NCI-H774 (cell line): ENCODE measurements at regions not wholly inside any gene's neighbourhood (a gene's known extent, or its start where the extent isn't known, plus 50 kb on each side); places are given as distances from the start of the nearest gene placed in this dataset.
"Not testable (repeated sequence)": the region's sequence is repeated elsewhere in the genome, so short reads cannot be mapped to it uniquely, and the experiment has no call there.

Experiments
- DNase-seq: peaks from one replicate; lab custom pipeline; 2025; lab: John Stamatoyannopoulos, UW

DNA sequence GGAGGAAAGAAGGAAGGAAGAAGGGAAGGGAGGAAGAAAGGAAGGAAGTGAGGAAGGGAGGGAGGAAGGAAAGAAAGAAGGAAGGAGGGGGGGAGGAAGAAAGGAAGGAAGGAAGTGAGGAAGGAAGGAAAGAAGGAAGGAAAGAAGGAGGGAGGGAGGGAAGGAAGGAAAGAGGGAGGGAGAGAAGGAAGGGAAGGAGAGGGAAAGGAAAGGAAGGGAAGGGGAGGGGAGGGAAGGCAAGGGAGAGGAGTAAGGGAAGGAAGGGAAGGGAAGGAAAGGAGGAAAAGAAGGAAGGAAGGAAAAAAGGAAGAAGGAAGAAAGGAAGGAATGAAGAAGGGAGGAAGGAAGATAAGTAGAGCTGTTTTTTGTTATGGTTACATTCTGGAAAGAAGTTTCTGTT is 141.2 kb downstream of the LRRC3B start:
- DNase-seq = no peak

DNA sequence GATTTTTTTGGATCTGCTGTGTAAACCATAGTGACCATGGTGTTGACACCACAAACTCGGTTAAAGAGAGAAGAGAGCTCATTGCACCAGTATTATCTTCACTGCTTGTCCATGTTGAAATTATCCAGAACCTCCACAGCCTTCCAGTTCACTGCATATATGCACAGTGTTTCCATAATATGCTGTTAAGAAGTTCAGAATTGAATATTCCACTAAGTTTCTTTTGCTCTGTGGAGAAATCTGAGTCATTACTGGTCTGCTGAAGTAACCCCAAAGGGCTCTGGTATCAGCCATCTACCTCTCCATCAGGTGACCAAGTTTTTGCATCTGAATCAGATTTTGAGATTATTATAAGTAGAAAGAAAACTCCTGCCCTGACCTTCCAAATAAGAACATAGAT is 143.5 kb downstream of the LRRC3B start:
- DNase-seq = no peak

DNA sequence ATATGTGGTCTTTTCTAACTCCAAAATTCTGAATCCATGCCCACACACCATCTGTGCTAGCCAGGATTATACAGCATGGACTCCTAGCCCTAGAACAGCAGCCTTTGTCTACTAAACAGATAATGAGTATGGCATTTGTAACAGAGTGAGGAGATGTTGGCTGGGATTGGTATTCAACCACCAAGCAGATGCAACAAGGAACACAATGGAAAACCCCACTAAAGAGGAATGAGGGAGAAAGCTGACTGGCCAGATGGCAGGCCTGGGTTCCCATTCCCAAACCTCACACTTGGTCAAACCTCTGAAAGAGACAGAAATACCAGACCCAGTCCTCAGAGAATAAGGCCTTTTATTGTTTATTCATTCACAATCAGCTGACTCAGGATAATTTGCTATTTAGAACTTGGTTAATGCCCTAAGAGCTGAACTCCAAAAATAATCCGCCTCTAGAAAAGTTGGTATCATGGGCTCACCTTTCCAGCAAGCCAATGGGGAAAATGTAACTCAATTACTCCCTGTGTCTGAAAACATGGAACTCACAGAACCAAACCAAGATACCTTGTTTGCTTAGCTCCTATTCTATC is 145.6 kb downstream of the LRRC3B start:
- DNase-seq = no peak

- DNase-seq = no peak
Measured at GRCh38 chr3:26799679-26800317, 177.2 kb downstream of the LRRC3B start.

GRCh38 chr3:26807272-26807671 is 184.7 kb downstream of the LRRC3B start:
- DNase-seq = no peak

DNA sequence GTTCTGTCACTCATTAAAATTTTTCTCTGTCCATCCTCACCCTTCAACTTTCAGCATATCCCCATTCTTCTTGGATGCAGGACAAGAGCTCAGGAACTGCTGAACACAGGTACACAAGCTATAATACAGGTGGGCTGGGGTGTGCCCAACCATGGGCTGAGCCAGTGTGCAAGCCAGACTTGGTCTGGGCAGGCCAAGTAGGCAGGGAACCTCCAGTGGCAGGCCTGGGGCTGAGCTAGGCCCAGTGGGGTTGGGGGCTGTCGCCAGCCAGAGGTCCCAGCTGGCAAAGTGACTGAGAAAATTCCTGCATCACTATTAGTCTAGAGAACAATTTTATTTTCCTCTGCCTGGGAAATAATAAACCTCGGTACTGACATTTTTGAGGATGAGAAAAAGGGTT is 202.9 kb downstream of the LRRC3B start:
- no peak for DNase-seq

DNA sequence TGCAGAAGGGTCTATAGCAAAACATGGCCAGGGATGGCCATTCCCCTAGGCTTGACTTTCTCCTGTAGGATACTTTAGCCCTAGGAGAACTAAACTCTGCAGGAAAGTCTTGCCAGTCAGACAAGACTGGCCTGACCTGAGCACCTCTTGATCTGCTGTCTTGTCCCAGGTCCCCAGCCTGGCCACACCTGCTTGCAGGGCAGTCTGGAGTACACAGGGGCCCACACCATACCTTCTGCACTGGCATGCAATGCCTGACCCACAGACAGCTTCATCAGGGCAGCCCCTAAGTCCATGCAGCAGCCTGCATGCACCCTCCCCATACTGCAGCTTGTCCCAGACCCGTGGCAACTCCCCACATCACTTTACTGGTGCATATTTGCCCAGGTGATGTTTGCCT is 204.6 kb downstream of the LRRC3B start:
- DNase-seq = no peak

DNA sequence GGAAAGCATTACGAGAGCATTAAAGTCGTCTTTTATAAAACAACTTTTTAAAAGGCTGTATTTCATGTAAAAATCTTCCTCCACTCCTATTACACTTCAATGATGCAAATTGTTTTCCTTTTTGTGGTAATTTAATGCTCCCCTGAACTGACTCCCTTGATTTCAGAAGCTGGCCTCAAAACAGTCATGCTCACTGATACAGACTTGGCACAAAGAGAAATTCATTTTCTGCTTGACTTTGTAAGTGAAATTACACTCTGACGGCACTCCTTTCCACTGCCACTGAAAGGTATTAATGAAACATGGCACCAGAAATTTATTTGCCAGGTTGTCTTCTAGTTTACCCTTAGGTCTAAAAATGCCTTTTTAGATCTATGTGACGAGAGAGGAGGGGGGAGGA is 215.5 kb downstream of the LRRC3B start:
- no peak for DNase-seq

DNA sequence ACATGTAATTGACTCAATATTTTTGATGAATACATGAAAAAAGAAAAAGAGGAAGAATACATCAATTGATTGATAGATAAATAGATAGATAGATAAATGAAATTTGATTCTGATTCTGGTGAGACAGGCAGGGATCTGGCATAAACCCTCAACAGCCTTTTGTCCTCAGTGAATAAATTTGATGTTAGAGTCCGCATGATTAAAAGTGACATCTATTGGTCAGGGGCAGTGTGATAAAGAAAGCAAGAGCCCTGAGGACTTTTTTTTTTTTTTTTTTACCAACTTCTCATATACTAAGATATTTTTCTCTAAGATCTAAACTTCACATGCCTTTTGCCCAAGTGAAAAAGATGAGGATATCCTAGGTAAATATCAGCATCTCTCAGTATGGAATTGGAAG is 216.4 kb downstream of the LRRC3B start:
- DNase-seq = no peak

GRCh38 chr3:26840272-26840870 is 217.8 kb downstream of the LRRC3B start:
- DNase-seq = no peak

DNA sequence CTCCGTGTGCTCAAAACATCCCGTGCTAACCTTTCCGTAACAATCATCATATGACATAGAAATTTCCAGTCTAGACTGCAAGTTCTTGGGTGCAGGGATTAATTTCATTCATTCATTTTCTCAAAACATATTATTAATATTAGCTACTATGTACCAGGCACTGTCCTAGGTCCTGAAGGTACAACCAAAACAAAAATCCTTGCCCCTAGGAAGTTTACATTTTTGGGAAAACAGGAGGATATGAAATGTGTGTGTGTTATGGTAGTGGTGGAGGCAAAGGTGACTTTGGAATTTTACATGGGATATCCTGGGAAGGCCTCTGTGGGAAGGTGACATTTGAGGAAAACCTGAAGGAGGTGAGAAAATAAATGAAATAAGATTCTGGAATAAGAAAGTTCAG is 222.6 kb downstream of the LRRC3B start:
- DNase-seq = no peak

DNA sequence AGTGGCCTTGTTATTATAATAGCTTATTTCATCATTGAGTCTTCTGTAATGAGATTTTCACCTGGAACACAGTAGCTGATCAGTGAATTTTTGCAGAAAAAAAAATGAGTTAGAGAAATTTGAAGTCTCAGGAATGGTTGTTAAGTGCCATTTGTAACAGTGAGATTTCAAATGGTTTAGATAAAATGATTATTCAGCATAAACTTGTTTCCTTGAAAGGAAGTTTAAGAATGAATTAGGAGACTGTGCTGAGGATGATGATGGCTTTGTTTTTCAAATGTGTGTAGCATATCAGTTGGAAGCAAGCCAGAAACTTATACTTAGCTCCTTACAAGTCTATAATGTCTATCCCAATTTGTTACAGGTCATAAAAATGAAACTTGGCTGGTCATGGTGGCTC is 225.1 kb downstream of the LRRC3B start:
- no peak for DNase-seq

DNA sequence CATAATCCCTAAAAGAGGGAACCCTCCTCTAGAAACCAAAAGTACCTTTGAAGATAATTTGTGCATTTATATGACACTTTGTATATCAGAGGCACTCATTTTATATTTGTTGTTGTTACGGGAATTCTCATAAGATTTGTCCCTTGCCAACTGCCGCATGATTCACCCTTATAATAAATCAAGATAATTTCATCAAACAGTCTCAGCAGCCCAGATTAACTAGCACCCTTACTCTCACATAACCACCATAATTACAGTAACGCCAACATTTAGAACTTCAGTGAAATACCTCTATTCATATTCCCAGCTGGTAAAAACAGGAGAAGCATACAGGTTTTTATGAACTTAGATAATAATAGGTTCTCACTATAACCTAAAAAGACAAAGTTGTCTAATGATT is 271.9 kb downstream of the LRRC3B start:
- no peak for DNase-seq

DNA sequence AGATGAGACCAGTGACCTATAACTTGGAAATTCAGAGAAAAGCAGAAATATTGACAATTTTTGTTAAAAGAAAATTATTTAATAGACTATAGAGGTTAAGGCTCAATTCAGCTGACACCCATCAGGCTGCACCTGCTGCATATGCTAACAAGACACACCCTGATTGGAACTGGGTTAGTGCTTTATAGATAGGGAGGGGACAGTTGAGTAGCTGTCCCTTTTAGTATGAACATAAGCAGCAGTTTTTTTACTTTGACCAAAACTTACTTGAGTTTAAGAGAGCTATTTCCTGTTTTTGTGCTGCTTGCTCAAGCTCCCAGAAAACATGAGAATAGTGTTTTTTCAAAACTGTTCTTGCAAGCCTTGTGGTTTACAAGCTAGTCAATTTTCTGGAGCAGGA is 292.6 kb downstream of the LRRC3B start:
- DNase-seq = no peak

DNA sequence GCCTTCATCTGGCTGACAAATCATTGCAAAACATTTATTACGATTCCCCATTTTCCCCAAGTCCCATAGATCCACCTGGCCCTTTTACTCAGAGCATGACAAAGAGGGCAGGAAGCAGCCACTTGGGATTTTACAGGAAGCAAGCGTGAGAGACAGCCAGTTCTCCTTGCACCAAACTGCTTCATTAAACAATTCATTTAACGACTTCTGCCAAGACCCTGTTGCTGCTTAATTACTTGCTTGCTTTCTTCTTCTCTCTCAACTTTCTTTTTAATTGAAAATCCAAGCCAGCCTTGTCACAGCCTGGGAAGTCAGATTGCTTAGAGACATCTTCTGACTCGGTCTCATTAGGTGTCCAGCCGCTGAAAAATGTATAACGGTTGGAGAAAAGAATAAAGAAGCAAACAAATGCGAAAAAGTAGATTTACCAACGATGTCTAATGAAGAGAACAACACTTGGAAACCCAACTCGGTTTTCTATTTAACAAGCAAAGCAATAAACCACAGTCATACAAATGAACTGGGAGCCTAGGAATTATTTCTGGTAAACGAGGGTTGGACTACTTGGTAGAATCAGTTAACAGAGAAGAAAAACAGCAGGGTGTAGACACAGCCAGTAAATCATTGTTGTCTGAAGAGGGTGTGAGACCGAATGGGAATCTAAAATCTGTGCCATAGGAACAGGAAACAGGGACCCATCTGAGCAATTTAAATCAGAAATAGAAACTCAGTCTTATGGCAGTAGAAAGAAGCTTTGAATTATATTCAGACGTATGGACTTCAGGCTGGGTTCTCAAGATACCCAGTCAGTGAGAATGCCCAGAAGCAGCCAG is 298.3 kb downstream of the LRRC3B start:
- peak; percentile 2 for DNase-seq

GRCh38 chr3:26931896-26932295 is 309.3 kb downstream of the LRRC3B start:
- DNase-seq = no peak

- no peak for DNase-seq
Measured at GRCh38 chr3:26932752-26933151, 310.2 kb downstream of the LRRC3B start.

DNA sequence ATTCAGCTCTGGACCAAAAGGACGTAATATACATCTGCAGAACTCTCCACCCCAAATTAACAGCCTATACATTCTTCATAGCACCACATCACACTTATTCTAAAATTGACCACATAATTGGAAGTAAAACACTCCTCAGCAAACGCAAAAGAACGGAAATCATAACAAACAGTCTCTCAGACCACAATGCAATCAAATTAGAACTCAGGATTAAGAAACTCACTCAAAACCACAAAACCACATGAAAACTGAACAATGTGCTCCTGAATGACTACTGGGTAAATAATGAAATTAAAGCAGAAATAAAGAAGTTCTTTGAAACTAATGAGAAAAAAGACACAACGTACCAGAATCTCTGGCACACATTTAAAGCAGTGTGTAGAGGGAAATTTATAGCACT is 322.9 kb downstream of the LRRC3B start:
- not testable (repeated sequence) for DNase-seq

GRCh38 chr3:26960382-26960781 is 337.8 kb downstream of the LRRC3B start:
- no peak for DNase-seq

DNA sequence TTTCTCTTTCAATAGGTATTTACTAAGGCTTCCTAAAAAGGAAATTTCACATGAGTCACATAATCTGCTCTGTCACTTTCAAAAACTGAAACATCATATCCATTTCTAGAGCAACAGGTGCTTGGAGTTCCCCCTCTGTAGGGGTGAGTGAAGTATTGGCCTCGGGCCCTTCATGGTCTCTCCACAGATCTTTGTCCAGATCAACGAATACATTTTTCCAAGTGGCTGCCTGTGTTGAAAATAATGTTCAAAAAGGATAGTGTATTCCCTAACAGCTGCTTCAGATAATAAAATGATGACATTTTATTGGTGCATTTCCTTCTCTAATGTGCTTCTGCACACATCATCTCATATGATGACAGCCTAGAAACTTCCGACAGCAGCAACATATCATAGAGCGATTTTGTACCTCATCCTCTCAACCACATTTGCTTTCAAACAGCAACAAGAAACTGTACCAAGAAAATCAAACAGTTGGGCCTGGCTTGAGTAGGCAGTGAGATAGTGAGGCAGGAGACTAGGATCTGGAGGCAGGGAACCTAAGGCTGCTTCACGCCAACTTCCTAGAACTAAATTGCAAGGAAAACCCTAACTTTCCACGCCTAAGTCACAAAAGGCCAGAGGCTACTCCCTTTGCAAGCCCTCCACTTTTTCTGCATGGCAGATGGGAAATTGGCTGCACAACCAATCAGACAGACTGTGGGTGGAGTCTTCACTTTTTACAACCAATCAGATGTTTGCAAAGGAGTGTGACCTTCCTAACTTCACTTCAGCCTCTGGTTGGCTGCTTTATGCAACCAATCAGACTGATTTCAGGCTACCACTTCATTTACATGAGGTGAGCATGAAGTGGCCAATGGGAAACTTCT is 340.2 kb downstream of the LRRC3B start:
- DNase-seq = no peak

GRCh38 chr3:26963361-26963743 is 340.8 kb downstream of the LRRC3B start:
- DNase-seq = no peak

DNA sequence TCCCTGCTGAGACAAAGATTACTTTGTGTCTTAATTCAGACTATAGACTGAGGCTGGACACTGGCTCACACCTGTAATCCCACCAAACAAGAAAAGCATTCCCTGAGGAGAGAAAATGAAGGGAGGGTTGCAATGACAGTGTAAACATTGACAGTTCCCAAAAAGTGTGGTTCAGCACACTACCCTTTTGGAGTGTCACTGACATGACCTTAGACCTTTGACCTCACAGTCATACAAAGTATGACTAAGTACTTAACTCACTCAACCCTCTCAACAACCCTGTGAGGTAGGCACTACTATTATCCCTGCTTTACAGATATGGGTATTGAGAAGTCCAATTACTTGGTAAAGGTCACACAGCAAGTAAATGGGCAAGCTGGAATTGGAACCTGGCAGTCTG is 341.7 kb downstream of the LRRC3B start:
- no peak for DNase-seq
